HG03103 (cell line): ENCODE measurements at regions not wholly inside any gene's neighbourhood (a gene's known extent, or its start where the extent isn't known, plus 50 kb on each side); places are given as distances from the start of the nearest gene placed in this dataset.
"Not testable (repeated sequence)": the region's sequence is repeated elsewhere in the genome, so short reads cannot be mapped to it uniquely, and the experiment has no call there.

Experiments used
- ATAC-seq: cut with Tn5 transposase; IDR thresholded peaks from one replicate; pipeline ENCODE4 v1.9.1; 2021; ENCODE audit warnings: low read depth; ENCODE audit not compliant: unreplicated experiment

DNA sequence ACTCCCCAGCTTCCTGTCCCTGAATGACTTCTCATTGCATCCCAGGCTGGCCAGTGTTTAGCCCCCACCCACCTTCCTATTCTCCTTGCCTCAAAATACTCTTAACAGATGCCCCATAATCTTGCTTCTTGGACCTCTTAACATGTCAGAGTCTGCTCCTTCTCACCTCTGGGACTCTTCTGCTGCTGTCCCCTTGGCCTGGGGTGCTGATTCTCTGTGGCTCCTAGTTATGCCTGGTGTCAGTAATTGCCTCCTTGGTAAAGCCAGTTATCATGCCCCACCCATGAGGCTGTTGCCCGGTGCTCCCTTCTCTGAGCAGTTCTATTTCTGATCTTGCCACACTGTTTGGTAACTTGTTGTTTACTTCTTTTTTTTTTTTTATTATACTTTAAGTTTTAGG lies 256.8 kb downstream of the STIM2 start:
- no peak for ATAC-seq

DNA sequence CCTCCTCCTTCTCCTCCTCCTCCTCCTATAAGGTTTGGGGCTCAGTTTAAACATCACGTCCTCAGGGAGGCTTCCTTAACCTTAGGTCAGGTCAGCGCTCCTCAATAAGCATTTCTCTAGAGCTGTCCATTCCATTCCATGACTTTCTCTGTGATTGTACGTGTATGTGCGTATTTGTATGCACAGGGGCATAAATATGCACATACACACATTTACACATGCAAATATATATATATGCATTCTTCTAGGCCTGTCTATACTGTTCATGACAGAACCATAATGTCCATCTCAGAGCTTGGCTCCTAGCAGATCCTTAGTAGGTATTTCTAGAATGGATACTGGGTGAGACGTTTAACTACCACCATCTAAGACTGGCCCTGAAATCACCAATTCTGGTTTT lies 258.6 kb downstream of the STIM2 start:
- ATAC-seq = no peak

DNA sequence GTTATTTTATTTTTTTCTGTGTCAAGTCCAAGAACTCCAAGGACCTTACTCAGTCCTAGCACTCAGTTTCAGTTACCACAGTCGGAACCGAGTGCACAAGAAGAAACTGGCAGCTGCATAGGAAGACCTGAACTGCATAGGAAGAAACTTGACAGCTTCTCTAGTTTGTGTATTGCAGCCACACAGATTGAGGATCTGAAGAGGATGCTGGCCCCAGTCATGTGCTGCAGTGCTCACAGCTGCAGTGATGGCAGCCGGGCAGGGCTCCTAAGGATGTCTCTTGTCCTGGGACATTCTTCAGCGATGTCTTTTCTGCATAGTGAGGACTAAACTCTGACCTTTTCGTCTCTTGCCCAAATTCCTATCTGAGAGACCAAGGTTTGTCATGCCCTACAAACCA lies 261.2 kb downstream of the STIM2 start:
- ATAC-seq = no peak

DNA sequence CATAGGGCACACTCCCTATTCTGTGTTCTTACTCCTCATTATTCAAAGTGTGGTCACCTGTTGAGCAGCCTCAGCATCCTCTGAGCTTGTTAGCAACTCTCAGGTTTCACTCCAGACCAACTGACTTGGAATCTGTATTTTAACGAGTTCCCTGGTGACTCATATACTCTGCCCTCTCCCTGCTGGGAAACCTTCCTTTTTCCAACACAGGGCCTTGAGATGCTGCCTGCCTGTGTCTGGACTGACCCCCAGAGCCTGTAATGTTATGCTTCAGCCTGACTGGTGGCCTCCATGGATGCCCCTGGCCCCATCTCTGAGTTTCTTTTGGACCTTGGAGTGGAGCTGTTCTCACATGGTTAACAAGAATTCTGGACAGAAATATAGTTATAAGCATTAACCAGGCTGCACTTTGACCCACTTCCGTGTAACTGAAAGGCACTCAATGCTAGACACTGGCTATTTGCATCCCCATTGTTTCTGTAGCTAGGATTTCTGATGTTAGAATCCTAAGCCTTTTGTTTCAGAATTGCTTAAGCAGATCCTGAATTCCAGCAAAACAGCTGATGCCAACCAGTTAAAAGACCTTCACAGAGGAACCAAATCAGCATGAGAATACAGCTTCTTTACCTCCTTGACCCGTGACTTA lies 262.6 kb downstream of the STIM2 start:
- no peak for ATAC-seq

DNA sequence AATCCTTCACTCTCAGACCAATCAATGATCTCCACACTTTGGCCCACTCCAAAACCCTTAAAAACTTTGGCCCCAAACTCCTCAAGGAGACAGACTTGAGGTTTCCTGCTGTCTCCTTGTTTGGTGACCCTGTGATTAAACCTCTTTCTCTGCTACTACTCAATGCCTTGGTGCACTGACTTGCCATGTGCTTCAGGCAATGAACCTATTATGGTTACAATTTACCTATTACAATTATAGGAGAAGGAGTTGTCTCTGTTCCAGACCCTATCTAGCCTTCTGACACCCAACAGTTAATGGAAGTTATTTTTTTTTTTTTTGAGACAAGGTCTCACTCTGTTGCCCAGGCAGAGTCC lies 263.1 kb downstream of the STIM2 start:
- ATAC-seq = no peak

DNA sequence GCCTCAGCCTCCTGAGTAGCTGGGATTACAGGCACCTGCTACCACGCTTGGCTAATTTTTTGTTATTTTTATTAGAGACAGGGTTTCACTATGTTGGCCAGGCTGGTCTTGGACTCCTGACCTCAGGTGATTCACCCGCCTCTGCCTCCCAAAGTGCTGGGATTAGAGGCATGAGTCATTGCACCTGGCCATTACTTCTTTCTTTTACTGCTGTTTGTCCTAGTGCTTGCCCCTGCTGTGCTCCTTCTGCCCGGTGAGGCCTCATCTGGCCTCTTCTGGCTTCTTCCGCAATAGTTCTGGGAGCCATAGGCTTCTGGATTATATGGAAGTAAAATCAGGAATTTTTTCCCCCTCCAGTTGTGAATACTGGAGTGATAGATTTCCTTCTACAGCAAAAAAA lies 266.3 kb downstream of the STIM2 start:
- ATAC-seq = not testable (repeated sequence)

DNA sequence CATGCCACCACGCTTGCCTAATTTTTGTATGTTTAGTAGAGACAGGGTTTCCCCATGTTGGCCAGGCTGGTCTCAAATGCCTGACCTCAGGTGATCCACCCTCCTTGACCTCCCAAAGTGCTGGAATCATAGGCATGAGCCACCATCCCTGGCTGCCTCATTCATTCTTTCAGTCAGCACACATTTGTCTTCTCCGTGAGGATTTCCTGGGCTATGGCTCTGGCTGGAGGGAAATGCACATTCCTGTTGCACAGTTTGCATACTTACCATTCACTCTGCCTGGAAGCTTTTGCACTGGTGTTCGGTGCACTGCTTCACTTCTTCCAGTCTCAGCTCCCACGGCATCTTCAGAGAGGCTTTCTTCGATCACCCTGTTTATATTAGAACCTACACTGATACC lies 267.8 kb downstream of the STIM2 start:
- ATAC-seq = no peak

DNA sequence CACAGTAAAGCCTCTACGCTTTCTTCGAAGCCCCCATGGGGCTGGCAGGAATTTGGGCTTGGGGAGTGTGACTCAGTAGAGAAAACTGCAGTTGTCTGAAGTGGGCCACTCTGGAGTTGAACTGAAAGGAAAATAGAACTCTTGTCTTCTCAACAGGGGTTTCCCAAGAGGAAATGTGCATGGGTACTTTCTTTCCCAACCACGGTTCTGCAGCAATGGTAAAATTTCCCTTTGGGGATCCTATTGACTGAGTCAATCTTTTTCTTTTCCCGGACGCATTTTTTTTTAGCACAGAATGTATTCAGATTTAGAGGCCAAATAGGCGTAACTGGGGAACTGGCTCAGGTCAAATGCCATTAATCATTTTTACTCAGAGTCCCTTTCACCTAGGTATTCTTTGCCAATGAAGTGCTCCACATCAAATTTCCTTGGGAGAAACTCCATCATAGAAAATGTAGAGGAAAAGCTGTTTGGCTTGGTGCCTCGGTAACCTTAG lies 269.3 kb downstream of the STIM2 start:
- ATAC-seq = no peak

DNA sequence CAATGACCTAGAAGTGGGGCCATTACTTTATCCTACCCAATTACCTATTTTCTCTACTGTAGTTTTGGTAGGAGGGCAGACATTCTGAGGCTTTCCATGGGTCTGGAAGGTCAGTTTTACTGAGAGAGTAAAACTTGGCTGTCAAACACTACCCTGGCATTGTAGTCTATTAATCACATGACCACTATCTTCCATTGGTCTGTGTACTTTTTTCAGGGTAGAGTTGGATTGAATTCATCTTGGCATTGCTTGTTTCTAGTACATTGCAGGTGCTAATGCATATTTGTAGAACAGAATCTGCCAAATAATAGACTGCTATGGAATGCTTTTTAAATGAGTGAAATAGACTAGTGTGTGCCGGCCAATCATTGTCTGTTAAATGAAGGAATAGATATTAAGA lies 271.9 kb downstream of the STIM2 start:
- no peak for ATAC-seq

DNA sequence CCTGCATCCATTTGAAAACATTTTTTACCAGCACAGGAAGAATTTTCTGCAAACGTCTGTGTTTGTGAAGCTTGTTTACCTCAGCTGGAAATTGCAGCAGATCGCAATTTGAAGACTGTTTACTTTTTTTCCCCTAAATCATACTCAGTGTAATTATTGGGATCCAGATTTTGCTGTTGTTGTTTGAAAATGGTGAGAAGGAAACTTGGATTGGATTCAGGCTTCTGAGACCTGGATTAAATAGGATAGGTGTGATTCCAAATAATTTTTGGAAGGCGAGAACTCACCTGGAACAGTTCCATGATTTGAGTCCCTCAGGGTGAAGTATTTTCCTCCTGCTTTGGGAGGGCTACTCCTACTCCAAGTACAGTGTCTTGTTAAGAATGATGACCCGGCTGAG lies 279.8 kb downstream of the STIM2 start:
- no peak for ATAC-seq

DNA sequence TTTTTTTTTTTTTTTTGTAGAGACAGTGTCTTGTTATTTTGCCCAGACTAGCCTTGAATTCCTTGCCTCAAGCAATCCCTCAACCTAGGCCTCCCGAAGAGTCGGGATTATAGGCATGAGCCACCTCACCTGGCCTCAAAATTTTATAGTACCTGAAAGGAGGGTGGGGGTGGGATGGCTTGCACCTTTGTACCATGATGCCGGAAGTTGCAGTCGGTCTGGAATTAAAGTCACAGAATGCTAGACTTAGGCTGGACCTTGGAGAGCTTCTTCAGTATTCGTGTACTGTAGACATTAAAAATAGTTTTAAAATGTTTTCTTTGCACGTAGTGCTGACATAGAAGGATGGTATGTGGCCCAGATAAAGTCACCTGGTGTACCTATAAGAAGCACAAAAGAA lies 280.9 kb downstream of the STIM2 start:
- ATAC-seq = no peak

DNA sequence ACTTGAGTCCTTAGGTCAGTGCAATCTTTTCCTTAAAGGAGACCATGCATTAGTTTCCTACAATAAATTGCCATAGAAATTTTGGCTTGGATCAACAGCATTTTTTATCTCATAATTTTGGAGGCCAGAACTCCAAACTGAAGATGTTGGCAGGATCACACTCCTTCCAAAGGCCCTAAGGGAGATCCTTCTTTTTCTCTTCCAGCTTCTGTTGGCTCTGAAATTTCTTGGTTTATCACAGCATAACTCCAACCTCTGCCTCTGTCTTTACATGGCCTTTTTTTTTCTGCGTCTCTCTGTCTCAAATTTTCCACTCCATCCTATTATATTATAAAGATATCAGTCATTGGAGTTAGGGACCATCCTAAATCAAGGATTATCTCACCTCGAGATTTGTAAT lies 282.2 kb downstream of the STIM2 start:
- no peak for ATAC-seq

DNA sequence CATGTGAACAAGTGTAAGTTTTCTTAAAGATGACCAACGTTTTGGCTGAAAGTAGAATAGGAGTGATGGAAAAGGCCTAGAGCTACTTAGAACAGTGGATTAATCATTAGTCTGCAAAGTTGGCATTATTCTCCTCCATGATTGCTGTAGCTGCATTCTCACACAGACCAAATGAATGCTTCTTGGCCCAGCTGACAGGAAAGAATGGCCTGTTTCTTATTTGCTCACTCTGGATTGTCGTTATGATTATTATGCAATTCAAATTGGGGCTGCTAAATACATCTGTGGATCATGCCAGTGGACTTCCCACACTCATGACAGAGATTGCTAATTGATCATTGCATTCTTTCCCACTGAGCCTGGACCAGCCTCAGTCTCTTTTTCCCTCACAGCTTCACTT lies 285.0 kb downstream of the STIM2 start:
- ATAC-seq = no peak

DNA sequence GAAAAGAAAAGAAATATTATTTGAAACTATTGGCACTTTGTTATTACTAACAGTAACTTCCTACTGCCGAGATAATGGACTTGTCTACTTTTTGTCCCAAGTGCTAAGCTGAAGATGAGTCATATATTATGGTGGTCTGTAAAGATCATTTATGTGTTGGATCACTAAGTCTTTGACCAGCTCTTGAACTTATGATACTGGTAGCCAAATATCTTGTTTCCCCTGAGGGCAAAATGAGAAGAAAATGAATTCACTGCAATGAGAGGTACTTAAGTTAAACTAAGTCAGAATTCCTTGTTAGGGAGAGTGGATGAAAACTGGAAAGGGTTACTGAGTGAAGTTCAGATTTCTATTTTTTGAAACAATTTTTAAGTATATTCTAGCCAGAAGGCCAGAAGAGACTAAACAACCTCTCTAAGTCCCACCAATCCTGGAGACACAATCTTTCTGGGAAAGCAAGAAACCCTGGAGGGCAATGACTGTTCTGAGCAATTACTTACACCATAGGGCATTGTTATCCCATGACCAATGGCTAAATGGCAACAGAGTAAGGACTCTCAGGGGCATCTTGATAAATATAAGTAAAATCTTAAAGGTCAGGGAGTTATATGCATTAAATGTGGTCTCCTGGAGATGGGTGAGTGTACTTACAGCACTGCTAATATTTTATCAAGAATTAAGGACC lies 287.7 kb downstream of the STIM2 start:
- ATAC-seq = no peak

DNA sequence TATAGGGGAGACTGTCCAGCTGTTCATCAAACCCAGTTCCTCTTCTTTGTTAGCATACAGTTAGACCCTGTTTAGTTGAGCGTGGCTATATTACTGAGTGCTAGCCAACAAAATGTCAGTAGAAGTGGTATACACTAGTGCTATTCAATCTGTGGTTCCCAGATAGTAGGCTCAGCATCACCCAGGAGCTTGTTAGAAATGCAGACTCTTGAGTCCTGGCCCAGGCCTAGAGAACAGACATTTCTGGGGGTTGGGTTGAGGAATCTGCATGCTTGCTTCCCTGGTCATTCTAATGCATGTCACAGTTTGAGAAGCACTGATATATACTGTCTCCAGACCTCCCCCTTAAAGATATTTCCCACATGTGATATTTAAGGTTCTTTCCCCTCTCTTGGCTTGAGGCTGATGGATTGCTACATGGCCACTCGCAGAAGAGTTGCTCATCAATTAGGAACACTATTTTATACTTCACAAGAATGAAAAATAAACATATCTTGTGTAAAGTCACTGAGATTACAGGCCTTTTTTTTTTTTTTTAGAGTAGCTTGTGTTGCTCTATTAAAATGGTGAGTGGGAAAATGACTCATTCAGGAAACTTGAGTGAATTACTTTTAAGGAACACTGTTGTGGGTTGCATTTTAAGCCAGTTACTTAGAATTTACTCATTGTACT lies 289.0 kb downstream of the STIM2 start:
- ATAC-seq = no peak

DNA sequence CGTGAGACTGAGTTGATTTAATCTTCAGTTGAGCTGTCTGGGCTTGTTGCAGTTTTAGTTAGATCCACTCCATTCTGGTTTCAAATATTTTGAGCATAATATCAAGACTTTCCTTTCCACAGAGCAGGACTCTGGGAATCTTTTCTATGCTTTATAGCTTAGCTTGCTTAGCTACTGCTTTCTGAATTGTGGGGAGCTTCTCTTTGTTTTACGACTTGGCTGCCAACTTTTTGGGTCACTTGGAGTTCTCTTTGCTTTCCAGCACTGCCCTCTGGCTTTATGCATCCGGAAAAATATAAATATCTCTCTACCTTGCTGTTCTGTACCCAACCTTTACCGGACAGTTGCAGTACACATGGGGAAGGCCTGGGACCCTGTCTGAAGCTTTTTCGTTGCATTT lies 292.1 kb downstream of the STIM2 start:
- no peak for ATAC-seq

DNA sequence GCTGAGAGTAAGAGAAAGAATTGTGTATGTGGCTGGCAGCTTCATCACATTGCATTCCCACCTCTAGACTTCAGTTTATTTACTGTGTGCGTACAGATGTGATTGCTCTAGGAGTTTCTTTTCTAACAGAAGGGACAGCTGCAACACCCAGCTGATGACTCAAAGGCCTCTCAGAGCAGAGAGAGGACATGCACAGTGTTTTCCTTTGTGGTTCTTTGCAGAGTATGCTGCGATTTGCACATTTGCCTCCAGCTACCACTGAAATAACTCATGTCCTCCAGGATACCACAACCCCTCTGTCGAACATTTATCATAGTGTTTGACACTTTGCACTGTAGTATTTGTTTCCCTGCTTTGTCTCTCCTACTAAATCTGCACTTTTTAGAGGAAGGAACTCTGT lies 294.1 kb downstream of the STIM2 start:
- no peak for ATAC-seq

DNA sequence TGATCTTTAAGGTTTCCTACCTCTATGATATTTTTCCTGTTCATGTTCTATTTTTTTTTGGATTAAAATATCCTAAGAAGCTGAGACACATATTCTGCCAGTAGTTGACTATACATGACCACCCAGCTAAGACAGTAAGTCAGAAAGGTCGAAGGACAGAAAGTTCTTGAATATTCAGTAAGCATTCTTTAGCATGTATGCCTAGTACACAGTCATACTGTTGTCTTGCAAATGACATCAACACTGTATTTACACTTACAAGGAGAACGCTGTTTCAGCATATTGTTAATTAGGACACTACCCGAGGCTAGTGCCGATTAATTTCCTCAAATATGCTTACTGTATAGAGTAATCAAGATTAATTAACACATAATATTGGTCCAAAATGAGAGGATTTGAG lies 300.6 kb downstream of the STIM2 start:
- ATAC-seq = no peak

DNA sequence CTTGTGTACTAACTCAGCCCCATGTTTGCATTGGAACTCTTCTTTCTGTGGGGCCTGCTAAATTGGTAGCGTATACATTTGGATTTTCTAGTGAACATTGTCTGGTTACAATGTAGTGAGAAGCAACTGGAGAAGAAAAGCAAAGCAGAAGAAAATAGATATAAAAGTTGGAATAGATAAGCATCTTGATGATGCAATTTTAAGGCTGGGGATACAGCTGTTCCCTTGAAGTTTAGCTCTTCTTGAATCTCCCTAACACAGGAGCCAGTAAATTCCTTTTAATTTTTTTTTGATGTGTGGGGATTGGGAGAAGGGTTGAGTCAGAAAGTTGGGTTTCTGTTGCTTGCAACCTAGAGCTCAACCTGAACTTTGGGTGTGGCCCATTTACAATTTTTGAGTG lies 308.1 kb downstream of the STIM2 start:
- ATAC-seq = no peak

DNA sequence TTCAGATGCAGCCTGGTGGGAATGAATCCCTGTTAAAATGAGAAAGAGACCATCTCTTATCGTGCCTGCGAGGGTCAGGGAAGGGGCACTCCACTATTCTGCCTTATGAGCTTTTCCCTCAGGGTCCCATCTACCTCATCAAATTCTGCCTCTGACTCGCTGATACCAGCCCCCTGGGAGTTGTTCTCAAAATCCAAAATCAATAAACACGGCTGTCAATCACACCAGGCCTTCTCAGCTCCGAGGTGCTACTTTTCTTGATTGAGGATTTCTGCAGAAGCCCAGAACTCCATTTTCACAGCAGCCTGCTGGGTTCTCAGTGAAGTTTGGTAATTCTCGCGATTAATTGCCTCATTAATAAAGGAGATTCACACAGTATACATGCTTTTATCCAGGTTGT lies 312.6 kb downstream of the STIM2 start:
- no peak for ATAC-seq

DNA sequence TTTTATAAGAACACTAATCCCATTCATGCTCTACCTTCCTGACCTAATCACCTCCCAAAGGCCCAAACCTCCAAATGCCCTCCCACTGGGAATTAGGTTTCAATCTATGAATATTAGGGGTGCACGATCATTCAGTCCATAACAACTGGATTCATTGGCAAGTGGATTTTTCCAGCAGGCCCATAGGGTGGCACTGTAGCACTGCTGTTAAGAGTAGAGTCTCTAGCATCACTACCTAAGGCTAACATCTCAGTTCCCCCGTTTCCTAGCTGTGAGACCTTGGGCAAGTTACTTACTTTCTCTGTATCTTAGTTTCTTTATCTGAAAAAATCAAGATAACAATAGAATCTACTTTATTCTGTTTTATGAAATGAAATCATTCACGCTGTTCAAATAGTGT lies 315.8 kb downstream of the STIM2 start:
- ATAC-seq = no peak

DNA sequence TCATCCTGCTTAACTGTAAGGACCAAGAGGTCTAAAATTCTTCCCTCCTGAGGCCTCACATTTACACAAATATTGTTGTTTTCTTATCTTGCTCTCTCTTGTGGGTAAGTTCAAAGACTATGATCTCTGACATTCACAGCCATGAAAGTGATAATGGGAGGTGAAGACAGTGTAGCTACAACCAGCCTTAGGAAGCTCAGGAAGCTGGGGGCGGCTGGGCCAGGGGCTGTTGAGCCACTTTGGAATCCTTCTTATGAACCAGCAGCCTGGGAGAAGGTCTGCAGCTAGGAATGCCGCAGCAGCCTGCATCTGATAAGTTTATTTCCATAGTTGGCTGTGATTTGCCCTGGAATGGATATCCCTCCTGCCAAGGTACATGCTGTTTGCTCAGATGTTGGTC lies 316.2 kb downstream of the STIM2 start:
- ATAC-seq = no peak
